Natural killer cell (primary cell): ENCODE measurements at regions not wholly inside any gene's neighbourhood (a gene's known extent, or its start where the extent isn't known, plus 50 kb on each side); places are given as distances from the start of the nearest gene placed in this dataset.

ENCODE experiments used
- ATAC-seq, 3 donors: fragments of 150-1000 bp in 2 of 3; fragments of 200-7000 bp in 1 of 3; cut with Tn5 transposase; 1 replicate in 1 of 3; 2 replicates in 2 of 3; pipeline ENCODE4 v1.10.0; 2021; ENCODE audit warnings: mild to moderate bottlenecking in 2 of 3, moderate library complexity in 2 of 3
- DNase-seq, 2 donors: peaks; one replicate each; pipeline versions ENCODE4 v3.0.0 to v3.0.0-alpha.2; 2013 to 2021; ENCODE audit warnings: mixed read lengths in 1 of 2
- H3K27ac ChIP-seq: one replicate; pipeline ENCODE4 v1.5.1; 2013; ENCODE audit warnings: mild to moderate bottlenecking, low read length
- H3K27me3 ChIP-seq: one replicate; pipeline ENCODE4 v1.6.1; 2013; ENCODE audit warnings: low read length; ENCODE audit not compliant: control insufficient read depth, insufficient read depth
- H3K36me3 ChIP-seq: one replicate; pipeline ENCODE4 v1.6.1; 2013; ENCODE audit warnings: low read length; ENCODE audit not compliant: control insufficient read depth, insufficient read depth
- H3K4me1 ChIP-seq: one replicate; pipeline ENCODE4 v1.6.1; 2013; ENCODE audit warnings: low read length; ENCODE audit not compliant: control insufficient read depth, insufficient read depth
- H3K4me3 ChIP-seq: one replicate; pipeline ENCODE4 v1.5.1; 2013; ENCODE audit warnings: low read length
- H3K9me3 ChIP-seq: one replicate; pipeline ENCODE4 v1.6.1; 2013; ENCODE audit warnings: low read length; ENCODE audit not compliant: control insufficient read depth, insufficient read depth
- H3K27ac Mint-ChIP-seq, 2 donors: one replicate each; pipeline ENCODE4 v1.8.0; 2022; ENCODE audit warnings: mild to moderate bottlenecking in 2 of 2, mixed read lengths in 2 of 2, moderate library complexity in 1 of 2
- H3K27me3 Mint-ChIP-seq, 2 donors: one replicate each; pipeline ENCODE4 v1.8.0; 2022; ENCODE audit warnings: low read depth in 2 of 2, mixed read lengths in 2 of 2
- H3K36me3 Mint-ChIP-seq: one replicate; pipeline ENCODE4 v1.8.0; 2022; ENCODE audit warnings: mixed read lengths
- H3K4me1 Mint-ChIP-seq, 2 donors: one replicate each; pipeline ENCODE4 v1.8.0; 2022; ENCODE audit warnings: mixed read lengths in 2 of 2
- H3K4me3 Mint-ChIP-seq: one replicate; pipeline ENCODE4 v1.8.0; 2022; ENCODE audit warnings: mild to moderate bottlenecking, moderate library complexity, mixed read lengths
- H3K9me3 Mint-ChIP-seq, 2 donors: one replicate each; pipeline ENCODE4 v1.8.0; 2022; ENCODE audit warnings: mixed read lengths in 2 of 2
- CTCF ChIP-seq: fragments of 200-600 bp; IDR thresholded peaks from one replicate; pipeline ENCODE4 v1.8.0; 2022; ENCODE audit warnings: antibody characterized with exemption
- WGBS: methylation state at CpG from one replicate; pipeline ENCODE4 v1.1.7; 2013; ENCODE audit warnings: missing lambda C conversion rate; ENCODE audit not compliant: insufficient coverage; 5-methylcytosine and 5-hydroxymethylcytosine counted together
- intact Hi-C: fragments of 100-400 bp; cut with micrococcal nuclease; formaldehyde crosslinking; loops from one replicate; pipeline ENCODE4 v1.14.2; 2022

DNA sequence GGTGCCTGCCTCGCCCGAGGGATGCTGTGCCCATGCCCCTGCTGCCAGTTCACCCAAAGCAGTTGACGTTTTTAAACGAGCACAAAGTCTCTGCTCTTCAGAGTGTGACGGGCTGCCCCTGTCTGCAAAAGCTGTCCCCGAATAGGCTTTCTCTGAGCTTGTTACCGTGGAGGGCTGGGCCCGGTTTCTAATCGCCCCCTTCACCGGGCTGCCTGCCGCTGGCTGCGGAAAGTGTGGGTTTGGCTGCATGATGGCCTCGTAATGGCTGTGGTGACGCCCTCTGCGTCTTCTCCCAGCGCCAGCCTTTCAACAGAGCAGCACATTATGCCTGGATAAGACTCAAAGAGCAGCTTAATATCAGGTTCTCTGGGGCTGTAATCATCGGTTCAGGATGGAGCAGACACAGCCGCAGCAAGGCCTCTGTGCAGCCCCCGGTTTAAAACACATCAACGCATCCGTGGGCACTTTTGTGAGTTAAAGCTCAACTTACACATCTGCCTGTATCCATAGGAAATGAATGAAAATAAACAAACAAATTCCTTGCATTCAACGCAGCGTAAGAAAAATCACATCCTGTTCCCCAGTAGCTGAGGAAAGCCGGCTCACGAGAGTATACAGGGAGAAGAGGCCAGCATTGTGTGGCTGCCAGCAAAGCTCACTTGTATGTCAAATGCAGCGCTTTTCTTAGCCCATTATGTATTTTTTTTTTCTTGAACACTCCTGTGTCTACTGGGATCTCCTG, 166.4 kb upstream of the SOX1 start:
- no peaks in the 10 kb centered on the region for H3K4me1 ChIP-seq
- Mint-ChIP-seq H3K4me1 (no peaks in the 10 kb centered on the region), H3K4me3 (no peak overlapping the region), H3K36me3 (no peaks in the 10 kb centered on the region), H3K27ac (no peak overlapping the region), H3K9me3 (peaks cover 0 to 2% of the 10 kb centered on the region in 2 donors), H3K27me3 (peaks cover 6 to 7% of the 10 kb centered on the region in 2 donors)
- no peaks in the 10 kb centered on the region for H3K27me3 ChIP-seq
- DNase-seq = no peak
- intact Hi-C loops = no loop called here
- WGBS = 66% methylated on average over 26 of the region's 26 CpGs
- no peak overlapping the region for H3K27ac ChIP-seq
- no peaks in the 10 kb centered on the region for H3K36me3 ChIP-seq
- no peak for TF ChIP-seq CTCF
- no peak overlapping the region for H3K4me3 ChIP-seq
- H3K9me3 ChIP-seq = no peaks in the 10 kb centered on the region
- ATAC-seq = no peak

DNA sequence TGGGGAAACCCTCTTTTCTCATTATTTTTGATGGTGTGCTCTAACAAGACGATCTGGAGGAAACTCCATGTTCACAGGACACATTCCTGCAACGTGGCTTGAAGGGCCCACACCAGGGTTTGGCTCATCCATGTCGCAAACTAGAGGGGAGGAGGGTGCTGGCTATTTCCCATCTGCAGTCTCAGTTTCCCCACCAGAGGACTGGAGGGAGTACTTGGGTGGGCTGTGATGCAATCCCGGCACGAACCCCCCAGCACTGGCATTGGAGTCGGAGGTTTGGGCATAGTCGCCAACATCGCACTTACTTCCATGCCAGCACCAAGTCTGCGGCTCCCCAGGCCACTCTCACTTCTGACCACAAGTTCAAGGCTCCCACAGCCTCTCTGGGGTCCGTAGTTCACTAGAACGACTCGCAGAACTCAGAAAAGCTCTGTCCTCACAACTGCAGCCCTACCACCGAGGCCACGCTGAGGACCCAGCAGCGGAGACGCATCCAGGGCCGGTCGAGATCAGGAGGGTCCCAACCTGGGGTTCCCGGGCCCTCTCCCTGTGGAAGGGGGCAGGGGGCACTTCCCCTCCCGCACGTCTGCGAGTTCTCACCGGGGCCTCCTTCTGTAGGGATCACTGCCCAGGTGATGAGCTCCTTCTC, 165.6 kb upstream of the SOX1 start:
- no peaks in the 10 kb centered on the region for H3K9me3 ChIP-seq
- Mint-ChIP-seq H3K27ac (no peak overlapping the region), H3K4me3 (no peak overlapping the region), H3K27me3 (peaks cover 0 to 7% of the 10 kb centered on the region in 2 donors), H3K4me1 (no peaks in the 10 kb centered on the region), H3K9me3 (peaks cover 0 to 3% of the 10 kb centered on the region in 2 donors), H3K36me3 (no peaks in the 10 kb centered on the region)
- intact Hi-C loops = no loop called here
- WGBS = 84% methylated on average over 23 of the region's 23 CpGs
- H3K4me1 ChIP-seq = no peaks in the 10 kb centered on the region
- ATAC-seq (no peak), DNase-seq (no peak)
- no peak for TF ChIP-seq CTCF
- no peaks in the 10 kb centered on the region for H3K36me3 ChIP-seq
- H3K27me3 ChIP-seq = no peaks in the 10 kb centered on the region
- H3K4me3 ChIP-seq = no peak overlapping the region
- no peak overlapping the region for H3K27ac ChIP-seq

- Mint-ChIP-seq H3K4me3 (no peak overlapping the region), H3K27ac (no peak overlapping the region), H3K4me1 (no peaks in the 10 kb centered on the region), H3K36me3 (no peaks in the 10 kb centered on the region), H3K9me3 (peaks cover 0 to 3% of the 10 kb centered on the region in 2 donors), H3K27me3 (peaks cover 0 to 1% of the 10 kb centered on the region in 2 donors)
- Histone ChIP-seq H3K27me3 (no peaks in the 10 kb centered on the region), H3K4me1 (no peaks in the 10 kb centered on the region), H3K9me3 (no peaks in the 10 kb centered on the region), H3K36me3 (no peaks in the 10 kb centered on the region), H3K4me3 (no peak overlapping the region), H3K27ac (no peak overlapping the region)
- intact Hi-C loops = no loop called here
- ATAC-seq (no peak), DNase-seq (no peak)
- WGBS = 80% methylated on average over 10 of the region's 10 CpGs
- no peak for TF ChIP-seq CTCF
Measured at GRCh38 chr13:111902726-111903125, 164.2 kb upstream of the SOX1 start.
